ENCODE measurements at regions not wholly inside any gene's neighbourhood (a gene's known extent, or its start where the extent isn't known, plus 50 kb on each side); places are given as distances from the start of the nearest gene placed in this dataset.

DNA sequence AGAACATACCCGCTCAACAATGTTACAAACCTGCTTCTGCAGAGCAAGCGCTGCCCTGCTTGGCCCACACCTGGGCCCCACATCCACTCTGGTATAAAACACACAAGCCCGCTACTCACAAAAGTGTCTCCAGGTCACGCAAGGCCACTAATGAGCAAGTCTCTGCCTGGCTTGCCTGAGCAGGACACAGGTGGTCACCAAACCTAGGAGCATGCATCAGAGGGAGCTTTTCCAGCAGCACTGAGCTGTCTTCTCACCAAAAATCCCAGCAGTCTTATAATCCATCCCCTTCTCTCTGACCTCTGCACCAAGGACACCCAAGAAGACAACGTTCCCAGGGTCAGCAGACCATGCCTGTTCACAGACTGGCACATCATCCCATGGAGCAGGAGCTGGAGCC lies 100.8 kb downstream of the DLL1 start:
- Histone ChIP-seq H3K27me3 (ENCODE audit: control insufficient read depth, insufficient read depth, low read length) (no peaks in the 10 kb centered on the region), H3K36me3 (ENCODE audit: control insufficient read depth, insufficient read depth, low read length) (no peaks in the 10 kb centered on the region), H3K27ac (ENCODE audit: low read depth, low read length) (no peak overlapping the region), H3K4me1 (ENCODE audit: control insufficient read depth, insufficient read depth, low read length) (no peaks in the 10 kb centered on the region), H3K4me3 (ENCODE audit: low read depth, low read length) (no peak overlapping the region), H3K9ac (ENCODE audit: low read length) (no peak overlapping the region), H3K9me3 (ENCODE audit: control insufficient read depth, insufficient read depth, low read depth, low read length) (peaks cover 5% of the 10 kb centered on the region; the same call in 1 of the 2 replicates)

DNA sequence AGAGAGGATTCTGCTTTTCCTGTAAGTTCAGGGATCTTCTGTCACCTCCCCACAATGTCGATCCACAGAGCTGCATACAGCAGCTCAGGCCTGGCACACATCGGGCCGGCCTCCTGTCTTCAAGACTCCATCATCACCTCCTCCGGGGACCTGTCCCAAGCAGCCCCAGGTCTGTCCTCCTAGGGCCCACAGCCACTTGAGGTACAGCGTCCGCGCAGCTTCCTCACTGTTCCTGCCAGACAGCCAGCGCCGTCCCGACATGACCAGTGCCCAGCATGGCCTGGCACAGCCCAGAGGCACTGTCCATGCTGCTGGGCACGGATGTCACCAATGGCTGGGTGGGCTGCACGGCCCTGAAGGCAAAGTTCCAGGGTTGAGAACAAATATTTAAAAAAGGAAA lies 101.6 kb downstream of the DLL1 start:
- Histone ChIP-seq H3K36me3 (ENCODE audit: control insufficient read depth, insufficient read depth, low read length) (no peaks in the 10 kb centered on the region), H3K9me3 (ENCODE audit: control insufficient read depth, insufficient read depth, low read depth, low read length) (peaks cover 4% of the 10 kb centered on the region; the same call in 1 of the 2 replicates), H3K4me1 (ENCODE audit: control insufficient read depth, insufficient read depth, low read length) (no peaks in the 10 kb centered on the region), H3K4me3 (ENCODE audit: low read depth, low read length) (no peak overlapping the region), H3K27me3 (ENCODE audit: control insufficient read depth, insufficient read depth, low read length) (no peaks in the 10 kb centered on the region), H3K27ac (ENCODE audit: low read depth, low read length) (no peak overlapping the region), H3K9ac (ENCODE audit: low read length) (no peak overlapping the region)

DNA sequence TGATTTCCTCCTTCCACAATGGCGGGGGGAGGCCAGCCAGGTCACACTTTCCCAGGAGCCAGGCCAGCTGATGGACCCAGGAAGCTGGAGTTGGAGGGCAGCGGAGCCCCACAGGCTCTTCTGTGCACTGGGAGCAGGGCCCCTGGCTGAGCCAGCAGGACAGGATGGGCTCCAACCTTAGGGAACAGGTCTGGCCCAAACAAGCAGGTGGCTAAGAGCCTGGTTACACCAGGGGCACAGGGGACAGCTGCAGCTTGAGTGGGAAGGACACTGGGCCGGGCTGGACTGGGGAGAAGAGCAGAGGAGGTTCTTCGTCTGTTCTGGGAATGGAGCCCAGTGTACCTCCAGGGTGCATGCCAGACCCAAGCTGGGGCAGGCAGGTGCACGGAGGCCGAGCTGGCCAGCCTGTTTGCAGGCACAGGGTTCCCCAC lies 102.3 kb downstream of the DLL1 start:
- Histone ChIP-seq H3K4me3 (ENCODE audit: low read depth, low read length) (no peak overlapping the region), H3K36me3 (ENCODE audit: control insufficient read depth, insufficient read depth, low read length) (no peaks in the 10 kb centered on the region), H3K9ac (ENCODE audit: low read length) (no peak overlapping the region), H3K27me3 (ENCODE audit: control insufficient read depth, insufficient read depth, low read length) (no peaks in the 10 kb centered on the region), H3K4me1 (ENCODE audit: control insufficient read depth, insufficient read depth, low read length) (no peaks in the 10 kb centered on the region), H3K27ac (ENCODE audit: low read depth, low read length) (no peak overlapping the region), H3K9me3 (ENCODE audit: control insufficient read depth, insufficient read depth, low read depth, low read length) (peaks cover 4% of the 10 kb centered on the region)

DNA sequence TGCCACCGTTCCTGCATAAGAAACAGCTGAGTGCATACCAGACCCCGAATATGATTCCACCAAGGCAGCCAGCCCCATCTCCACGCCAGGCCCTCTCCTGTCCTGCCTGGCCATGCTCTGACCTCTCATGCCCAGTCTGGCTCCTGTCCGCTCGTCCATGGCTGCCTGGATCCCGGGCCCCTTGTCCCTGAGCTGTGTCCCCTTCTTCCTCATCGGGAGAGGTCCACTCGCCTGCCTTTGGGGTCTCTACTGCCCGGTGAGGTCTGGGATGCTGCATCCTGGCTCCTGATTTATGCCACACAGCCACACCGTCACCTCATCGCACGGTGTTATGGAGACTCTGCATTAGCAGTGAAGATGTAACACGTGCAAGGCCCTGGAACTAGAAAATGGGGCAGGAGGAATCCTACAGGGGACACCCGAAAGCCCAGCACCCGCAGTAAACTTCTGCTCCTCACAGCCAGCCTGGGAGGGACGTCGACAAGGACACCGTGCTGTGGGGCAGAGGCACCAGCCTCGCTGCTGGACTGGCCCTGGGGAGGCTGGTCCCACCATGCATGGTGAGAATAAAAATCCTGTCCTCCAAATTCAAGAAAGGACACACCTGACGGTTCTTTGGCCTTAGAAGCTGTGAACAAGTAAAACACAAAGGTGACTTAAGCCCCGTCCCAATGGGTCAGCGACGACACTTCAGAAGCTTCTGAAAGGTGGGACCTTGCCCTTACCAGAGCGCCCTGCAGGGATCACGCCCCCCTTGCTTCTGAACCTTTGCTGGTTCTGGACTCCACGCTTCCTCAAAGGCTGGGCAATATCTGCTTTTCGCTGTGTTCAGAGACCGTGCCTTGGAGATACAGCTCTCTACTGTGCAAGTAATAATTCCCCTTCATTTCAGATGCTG lies 103.0 kb downstream of the DLL1 start:
- no peak overlapping the region for H3K9ac ChIP-seq (ENCODE audit: low read length)
- no peak overlapping the region for H3K27ac ChIP-seq (ENCODE audit: low read depth, low read length)
- no peaks in the 10 kb centered on the region for H3K36me3 ChIP-seq (ENCODE audit: control insufficient read depth, insufficient read depth, low read length)
- H3K4me1 ChIP-seq (ENCODE audit: control insufficient read depth, insufficient read depth, low read length), result no peaks in the 10 kb centered on the region
- no peak overlapping the region for H3K4me3 ChIP-seq (ENCODE audit: low read depth, low read length)
- H3K9me3 ChIP-seq (ENCODE audit: control insufficient read depth, insufficient read depth, low read depth, low read length), result peaks cover 4% of the 10 kb centered on the region
- no peaks in the 10 kb centered on the region for H3K27me3 ChIP-seq (ENCODE audit: control insufficient read depth, insufficient read depth, low read length)

DNA sequence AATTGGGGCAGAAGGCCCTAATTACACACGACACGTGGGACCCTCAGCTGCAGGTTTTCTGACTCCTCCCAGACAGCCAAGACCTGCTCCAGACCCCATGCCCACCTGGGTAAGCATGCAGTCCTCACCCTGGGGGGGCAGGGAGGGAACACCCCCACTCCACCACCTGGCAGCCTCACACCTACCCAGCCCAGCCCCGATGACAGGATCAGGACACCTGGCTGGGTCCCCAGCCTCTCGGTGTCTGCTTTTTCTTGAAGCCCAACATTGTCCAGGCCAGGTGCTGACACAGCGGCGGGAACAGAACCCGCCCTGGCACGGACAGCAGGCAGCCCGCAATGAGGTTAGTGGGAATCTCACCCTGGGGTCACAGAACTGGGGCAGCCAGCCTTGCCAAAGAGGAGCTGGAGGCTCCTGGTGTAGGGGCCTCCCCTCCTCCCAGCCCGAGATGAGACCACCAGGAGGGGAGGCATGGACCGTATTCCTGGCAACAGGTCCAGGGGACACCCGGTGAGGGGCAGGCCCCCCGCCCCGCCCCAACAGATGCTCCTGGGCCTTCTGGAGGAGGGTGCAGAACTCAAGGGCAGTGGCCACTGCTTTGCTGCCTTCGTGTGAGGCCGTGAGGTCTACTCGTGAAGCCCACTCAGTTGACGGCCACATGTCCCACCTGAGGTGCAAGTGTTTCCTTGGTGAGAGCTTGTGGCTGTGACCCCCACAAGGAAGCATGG lies 103.8 kb downstream of the DLL1 start:
- H3K9ac ChIP-seq (ENCODE audit: low read length), result no peak overlapping the region
- H3K36me3 ChIP-seq (ENCODE audit: control insufficient read depth, insufficient read depth, low read length), result no peaks in the 10 kb centered on the region
- no peaks in the 10 kb centered on the region for H3K4me1 ChIP-seq (ENCODE audit: control insufficient read depth, insufficient read depth, low read length)
- peaks cover 4% of the 10 kb centered on the region for H3K9me3 ChIP-seq (ENCODE audit: control insufficient read depth, insufficient read depth, low read depth, low read length)
- no peak overlapping the region for H3K27ac ChIP-seq (ENCODE audit: low read depth, low read length)
- H3K4me3 ChIP-seq (ENCODE audit: low read depth, low read length), result no peak overlapping the region
- peaks cover 5% of the 10 kb centered on the region; the same call in 1 of the 2 replicates for H3K27me3 ChIP-seq (ENCODE audit: control insufficient read depth, insufficient read depth, low read length)

DNA sequence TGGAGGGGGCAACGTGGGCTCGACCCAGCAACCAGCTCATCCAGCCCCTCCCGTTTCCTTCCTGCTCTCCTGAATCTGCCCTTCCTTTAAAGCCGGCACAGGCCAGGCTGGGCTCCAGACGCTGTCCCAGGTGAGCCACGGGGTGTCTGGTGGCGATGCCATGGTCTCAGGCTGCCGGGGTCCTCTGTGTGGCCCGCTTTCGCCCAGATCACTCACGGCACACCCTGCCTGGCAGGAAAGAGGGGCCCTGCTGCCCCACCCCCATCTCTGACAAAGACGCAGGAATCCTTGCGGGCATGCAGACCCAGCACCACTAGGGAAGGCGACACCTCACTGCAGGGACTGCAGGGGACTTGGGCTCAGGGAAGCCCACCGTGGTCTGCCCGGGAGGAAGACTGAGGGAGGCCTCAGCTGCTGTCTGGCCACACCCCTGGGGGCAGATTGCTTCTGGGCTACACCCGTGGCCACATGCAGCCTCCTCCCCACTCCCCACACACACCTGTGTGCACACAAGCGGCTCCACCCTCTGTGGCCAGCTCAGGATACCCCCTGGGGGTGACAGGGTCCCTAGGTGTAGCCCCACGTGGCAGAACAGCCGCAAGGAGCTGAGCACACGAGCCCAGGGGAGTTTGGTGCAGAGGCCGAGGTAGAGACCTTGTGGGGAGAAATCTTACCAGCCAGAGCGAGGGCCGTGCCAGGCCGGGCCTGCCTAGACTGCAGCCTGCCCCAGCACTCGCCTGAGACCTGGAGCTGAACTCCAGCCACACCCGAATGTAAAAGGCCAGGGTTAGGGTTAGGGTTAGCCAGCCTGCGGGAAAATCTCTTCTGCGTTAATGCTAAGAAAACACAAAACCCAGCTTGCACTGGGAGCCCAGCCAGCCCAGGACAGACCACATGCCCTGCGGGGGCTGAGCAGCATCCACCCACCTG lies 104.6 kb downstream of the DLL1 start:
- Histone ChIP-seq H3K27me3 (ENCODE audit: control insufficient read depth, insufficient read depth, low read length) (peaks cover 6% of the 10 kb centered on the region; the same call in 1 of the 2 replicates), H3K4me1 (ENCODE audit: control insufficient read depth, insufficient read depth, low read length) (no peaks in the 10 kb centered on the region), H3K4me3 (ENCODE audit: low read depth, low read length) (no peak overlapping the region), H3K36me3 (ENCODE audit: control insufficient read depth, insufficient read depth, low read length) (no peaks in the 10 kb centered on the region), H3K9me3 (ENCODE audit: control insufficient read depth, insufficient read depth, low read depth, low read length) (peaks cover 4% of the 10 kb centered on the region), H3K27ac (ENCODE audit: low read depth, low read length) (no peak overlapping the region), H3K9ac (ENCODE audit: low read length) (no peak overlapping the region)

DNA sequence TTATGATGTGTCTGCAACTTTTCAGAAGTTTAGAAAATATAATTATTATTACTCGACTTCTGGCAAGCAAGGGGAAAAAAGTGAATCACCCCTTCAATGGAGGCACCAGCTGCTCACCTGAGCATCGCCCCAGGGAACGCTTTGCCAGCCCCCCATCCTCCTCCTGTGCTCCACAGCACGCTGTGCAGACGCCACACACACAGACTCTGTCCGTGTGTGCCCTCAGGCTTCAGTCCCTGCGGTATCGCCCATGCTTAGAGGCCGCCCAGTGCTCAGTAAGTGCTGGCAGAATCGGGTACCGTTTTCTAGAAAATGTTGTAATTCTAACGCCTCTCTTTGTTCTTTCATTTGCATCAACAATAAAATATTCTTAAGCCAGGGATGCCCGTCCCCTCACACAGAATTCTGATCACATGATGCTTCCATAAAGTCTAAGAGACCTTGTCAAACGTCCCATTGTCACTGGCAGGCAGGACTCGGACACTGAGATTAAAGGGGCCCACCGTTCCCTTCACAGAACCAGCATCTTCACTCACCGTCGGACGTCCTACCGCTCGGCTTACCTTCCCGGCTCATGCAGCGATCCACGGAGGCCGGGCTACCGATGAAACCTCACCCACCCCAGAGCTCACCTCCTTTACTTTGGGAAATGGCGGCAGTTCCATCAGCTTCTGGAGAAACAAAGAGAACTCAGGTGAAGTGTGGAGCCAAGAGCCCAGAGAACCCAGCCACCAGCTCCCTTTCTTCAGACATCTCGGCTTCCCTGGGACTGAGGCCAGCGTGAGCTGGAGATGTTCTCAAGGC lies 105.5 kb downstream of the DLL1 start:
- H3K4me1 ChIP-seq (ENCODE audit: control insufficient read depth, insufficient read depth, low read length), result no peaks in the 10 kb centered on the region
- peaks cover 6% of the 10 kb centered on the region; the same call in 1 of the 2 replicates for H3K27me3 ChIP-seq (ENCODE audit: control insufficient read depth, insufficient read depth, low read length)
- H3K4me3 ChIP-seq (ENCODE audit: low read depth, low read length), result no peak overlapping the region
- H3K36me3 ChIP-seq (ENCODE audit: control insufficient read depth, insufficient read depth, low read length), result no peaks in the 10 kb centered on the region
- no peak overlapping the region for H3K27ac ChIP-seq (ENCODE audit: low read depth, low read length)
- H3K9me3 ChIP-seq (ENCODE audit: control insufficient read depth, insufficient read depth, low read depth, low read length), result peaks cover 4% of the 10 kb centered on the region
- H3K9ac ChIP-seq (ENCODE audit: low read length), result no peak overlapping the region

DNA sequence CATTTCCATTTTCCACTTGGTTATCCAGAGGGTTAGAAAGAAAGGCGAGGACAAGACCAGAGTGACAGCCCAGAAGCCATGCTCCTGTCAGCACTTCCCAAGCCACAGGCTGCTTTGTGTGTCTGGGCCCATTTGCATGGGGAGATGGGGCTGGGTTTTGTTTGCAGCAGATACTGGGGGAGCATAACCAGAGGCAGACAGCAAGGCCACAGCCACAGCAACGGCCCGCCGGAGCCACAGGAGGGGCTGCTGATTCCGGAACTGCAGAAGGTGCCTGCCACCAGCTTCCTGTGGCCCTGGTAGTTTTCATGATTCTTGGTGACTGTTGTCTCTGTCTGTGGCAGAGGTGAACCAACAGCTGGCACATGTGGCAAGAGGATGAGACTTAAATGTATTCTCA lies 106.6 kb downstream of the DLL1 start:
- Histone ChIP-seq H3K4me3 (ENCODE audit: low read depth, low read length) (no peak overlapping the region), H3K27me3 (ENCODE audit: control insufficient read depth, insufficient read depth, low read length) (peaks cover 6% of the 10 kb centered on the region; the same call in 1 of the 2 replicates), H3K9ac (ENCODE audit: low read length) (no peak overlapping the region), H3K9me3 (ENCODE audit: control insufficient read depth, insufficient read depth, low read depth, low read length) (peaks cover 4% of the 10 kb centered on the region), H3K27ac (ENCODE audit: low read depth, low read length) (no peak overlapping the region), H3K4me1 (ENCODE audit: control insufficient read depth, insufficient read depth, low read length) (no peaks in the 10 kb centered on the region), H3K36me3 (ENCODE audit: control insufficient read depth, insufficient read depth, low read length) (no peaks in the 10 kb centered on the region)

DNA sequence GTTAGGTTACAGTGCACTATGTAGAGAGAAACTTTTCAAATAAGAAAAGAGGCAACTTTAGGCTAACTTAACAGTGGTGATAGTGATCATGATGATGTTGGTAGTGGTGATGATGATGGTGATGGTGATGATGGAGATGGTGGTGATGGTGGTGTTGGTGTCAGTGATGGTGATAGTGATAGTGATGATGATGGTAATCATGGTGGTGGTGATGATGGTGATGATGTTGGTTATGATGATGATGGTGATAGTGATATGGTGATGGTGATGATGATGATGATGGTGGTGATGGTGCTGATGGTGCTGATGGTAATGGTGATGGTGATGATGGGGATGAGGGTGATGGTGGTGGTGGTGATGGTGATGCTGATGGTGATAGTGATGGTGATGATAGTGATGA lies 107.4 kb downstream of the DLL1 start:
- H3K27me3 ChIP-seq (ENCODE audit: control insufficient read depth, insufficient read depth, low read length), result peaks cover 6% of the 10 kb centered on the region; the same call in 1 of the 2 replicates
- no peak overlapping the region for H3K4me3 ChIP-seq (ENCODE audit: low read depth, low read length)
- H3K9me3 ChIP-seq (ENCODE audit: control insufficient read depth, insufficient read depth, low read depth, low read length), result peaks cover 4% of the 10 kb centered on the region

DNA sequence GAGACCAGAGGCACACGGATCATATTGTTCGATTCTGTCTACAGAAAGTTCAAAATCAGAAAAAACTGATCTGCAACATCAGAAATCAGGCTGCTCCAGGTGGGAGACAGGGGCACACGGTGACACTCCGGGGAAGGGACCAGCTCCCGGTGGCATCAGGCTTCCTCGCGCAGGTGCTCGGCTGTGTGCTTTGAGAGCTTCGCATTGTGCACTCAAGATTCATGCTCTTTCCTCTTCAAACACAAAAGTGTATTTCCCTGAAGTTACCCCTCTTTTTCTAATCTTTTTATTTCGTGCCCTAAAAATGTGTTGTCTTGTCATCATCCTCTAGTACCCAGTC lies 108.1 kb downstream of the DLL1 start:
- no peak overlapping the region for H3K9ac ChIP-seq (ENCODE audit: low read length)

More for the DNA sequence above, 107.4 kb downstream of the DLL1 start:
- no peaks in the 10 kb centered on the region for H3K36me3 ChIP-seq (ENCODE audit: control insufficient read depth, insufficient read depth, low read length)
- H3K4me1 ChIP-seq (ENCODE audit: control insufficient read depth, insufficient read depth, low read length), result no peaks in the 10 kb centered on the region
- no peak overlapping the region for H3K9ac ChIP-seq (ENCODE audit: low read length)
- no peak overlapping the region for H3K27ac ChIP-seq (ENCODE audit: low read depth, low read length)

More for the DNA sequence above, 108.1 kb downstream of the DLL1 start:
- H3K4me3 ChIP-seq (ENCODE audit: low read depth, low read length), result no peak overlapping the region
- H3K4me1 ChIP-seq (ENCODE audit: control insufficient read depth, insufficient read depth, low read length), result no peaks in the 10 kb centered on the region
- no peak overlapping the region for H3K27ac ChIP-seq (ENCODE audit: low read depth, low read length)
- H3K36me3 ChIP-seq (ENCODE audit: control insufficient read depth, insufficient read depth, low read length), result no peaks in the 10 kb centered on the region
- peaks cover 4% of the 10 kb centered on the region for H3K9me3 ChIP-seq (ENCODE audit: control insufficient read depth, insufficient read depth, low read depth, low read length)
- H3K27me3 ChIP-seq (ENCODE audit: control insufficient read depth, insufficient read depth, low read length), result peaks cover 6% of the 10 kb centered on the region; the same call in 1 of the 2 replicates
